Loucy (cell line): ENCODE measurements at regions not wholly inside any gene's neighbourhood (a gene's known extent, or its start where the extent isn't known, plus 50 kb on each side); places are given as distances from the start of the nearest gene placed in this dataset.

Source experiments
- CTCF ChIP-seq: fragments of 200-600 bp; sonication (generic); conservative IDR thresholded peaks from 2 replicates; pipeline ENCODE4 v1.5.1; 2014; ENCODE audit warnings: mild to moderate bottlenecking, antibody characterized with exemption, low read length
- EZH2phosphoT487 ChIP-seq: fragments of 200-600 bp; IDR thresholded peaks from 2 replicates; pipeline ENCODE4 v1.6.1; 2018; ENCODE audit warnings: antibody characterized with exemption, mild to moderate bottlenecking, moderate library complexity, borderline replicate concordance

DNA sequence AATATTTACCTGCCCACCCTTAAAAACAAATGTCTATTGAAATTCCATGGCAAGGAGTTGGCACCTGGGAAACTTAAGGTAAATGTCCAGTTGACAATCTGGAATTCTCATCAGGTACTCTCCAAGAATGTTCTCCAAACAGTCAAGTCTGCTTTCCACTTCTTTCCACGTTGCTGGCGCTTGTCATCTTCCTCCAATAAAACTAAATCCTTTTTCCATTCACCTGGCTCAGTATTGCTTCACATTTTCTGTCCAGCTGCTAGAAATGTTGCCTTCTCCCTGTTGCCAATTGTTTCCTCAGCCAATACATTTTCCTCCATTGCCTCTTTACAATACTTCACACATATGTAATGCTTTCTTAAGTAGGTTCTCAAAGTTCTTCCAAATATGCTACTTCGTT, 1288.1 kb upstream of the MAP3K7 start:
- no peak for TF ChIP-seq CTCF
- no peak for TF ChIP-seq EZH2phosphoT487
